HTR-8/SVneo (cell line): ENCODE measurements at regions not wholly inside any gene's neighbourhood (a gene's known extent, or its start where the extent isn't known, plus 50 kb on each side); places are given as distances from the start of the nearest gene placed in this dataset.

ENCODE experiments used
- DNase-seq: peaks from one replicate; pipeline ENCODE4 v3.0.0; 2011; ENCODE audit warnings: low spot score, mixed read lengths; ENCODE audit not compliant: insufficient read length
- FAIRE-seq: peaks from 2 replicates; lab custom pipeline; 2011; peaks lifted over from hg19 to GRCh38; lab: Jason Lieb, UNC

DNA sequence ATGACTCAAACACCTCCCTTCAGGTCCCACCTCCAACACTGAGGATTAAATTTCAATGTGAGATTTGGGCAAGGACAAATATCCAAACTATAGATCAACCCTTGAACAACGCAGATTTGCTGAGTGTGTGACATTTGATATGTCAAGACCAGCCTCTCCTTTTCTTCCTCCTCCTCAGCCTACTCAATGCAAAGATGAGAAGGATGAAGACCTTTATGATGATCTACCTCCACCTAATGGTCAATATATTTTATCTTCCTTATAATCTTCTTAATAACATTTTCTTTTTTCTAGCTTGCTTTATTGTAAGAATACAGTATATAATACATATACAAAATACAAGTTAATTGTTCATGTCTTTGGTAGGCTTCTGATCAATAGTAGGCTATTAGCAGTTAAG, 67.5 kb upstream of the MPPED2 start:
- FAIRE-seq: no peak

DNA sequence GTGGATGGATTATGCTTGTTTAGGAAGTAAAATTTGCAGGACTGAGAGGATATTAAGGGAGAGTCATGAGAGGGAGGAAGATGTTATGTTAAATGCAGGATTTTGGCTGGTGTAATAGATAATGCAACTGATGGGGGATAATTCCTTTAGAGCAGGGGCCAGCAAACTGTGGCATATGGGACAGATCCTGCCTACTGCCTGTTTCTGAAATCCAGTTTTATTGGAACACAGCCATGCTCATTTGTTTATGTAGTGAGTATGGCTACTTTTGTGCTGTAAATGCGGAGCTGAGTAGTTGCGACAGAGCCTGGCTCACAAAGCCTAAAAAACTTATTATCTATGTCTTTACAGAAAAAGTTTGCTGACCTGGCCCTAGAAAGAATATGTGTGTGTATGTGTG, 66.6 kb upstream of the MPPED2 start:
- no peak for FAIRE-seq
- no peak for DNase-seq

More for the DNA sequence above, 67.5 kb upstream of the MPPED2 start:
- DNase-seq: no peak

DNA sequence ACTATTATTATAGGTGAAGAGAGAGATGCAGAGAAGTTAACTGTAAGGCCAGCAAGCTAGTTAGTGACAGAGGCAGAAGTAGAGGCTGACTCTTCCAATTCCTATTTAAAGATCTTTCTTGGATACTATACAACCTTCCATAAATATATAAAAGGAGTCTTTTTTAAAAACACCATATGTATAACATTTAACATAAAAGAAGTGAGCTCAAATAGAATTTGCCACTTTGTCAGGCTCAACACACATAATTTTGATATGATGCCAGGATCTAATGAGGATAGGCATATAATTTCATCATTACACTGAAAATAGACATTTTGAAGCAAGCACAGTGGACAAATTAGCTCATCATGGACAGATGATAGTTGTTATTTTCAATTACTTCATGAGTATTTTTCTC, 64.1 kb upstream of the MPPED2 start:
- no peak for DNase-seq
- FAIRE-seq: no peak
